Epithelial cell of esophagus (primary cell): ENCODE measurements at regions not wholly inside any gene's neighbourhood (a gene's known extent, or its start where the extent isn't known, plus 50 kb on each side); places are given as distances from the start of the nearest gene placed in this dataset.

Experiments used
- DNase-seq: peaks from one replicate; pipeline ENCODE4 v3.0.0; 2010; ENCODE audit warnings: low read depth
- H3K4me3 ChIP-seq: 2 replicates; pipeline ENCODE4 v1.5.1; 2011; ENCODE audit warnings: mild to moderate bottlenecking, low read length, control low read depth
- CTCF ChIP-seq: IDR thresholded peaks from 2 replicates; pipeline ENCODE4 v1.5.1; 2011; ENCODE audit warnings: low read depth, mild to moderate bottlenecking, low read length, control low read depth, inconsistent platforms; ENCODE audit not compliant: insufficient read depth; ENCODE audit errors: missing control alignments

GRCh38 chr1:218660678-218661053 is 315.5 kb downstream of the TGFB2 start:
- DNase-seq = peak; percentile 83
- H3K4me3 ChIP-seq = no peak overlapping the region
- TF ChIP-seq CTCF = no peak

GRCh38 chr1:218661411-218661810 is 316.3 kb downstream of the TGFB2 start:
- no peak overlapping the region for H3K4me3 ChIP-seq
- DNase-seq = no peak

GRCh38 chr1:218664385-218665170 is 319.4 kb downstream of the TGFB2 start:
- peak; percentile 65 for DNase-seq
- no peak for TF ChIP-seq CTCF
- H3K4me3 ChIP-seq = no peak overlapping the region

More at GRCh38 chr1:218661411-218661810, 316.3 kb downstream of the TGFB2 start:
- TF ChIP-seq CTCF = no peak

- H3K4me3 ChIP-seq = no peak overlapping the region
- no peak for DNase-seq
- TF ChIP-seq CTCF = no peak
Measured at GRCh38 chr1:218665221-218665620, 320.1 kb downstream of the TGFB2 start.

- DNase-seq = no peak
- H3K4me3 ChIP-seq = no peak overlapping the region
- no peak for TF ChIP-seq CTCF
Measured at GRCh38 chr1:218666263-218666662, 321.1 kb downstream of the TGFB2 start.

- no peak overlapping the region for H3K4me3 ChIP-seq
- no peak for TF ChIP-seq CTCF
- DNase-seq = no peak
Measured at GRCh38 chr1:218667781-218668516, 322.8 kb downstream of the TGFB2 start.
